HG03159 (cell line): ENCODE measurements at regions not wholly inside any gene's neighbourhood (a gene's known extent, or its start where the extent isn't known, plus 50 kb on each side); places are given as distances from the start of the nearest gene placed in this dataset.

Experiments used
- ATAC-seq: cut with Tn5 transposase; IDR thresholded peaks from one replicate; pipeline ENCODE4 v1.9.1; 2021; ENCODE audit warnings: mild to moderate bottlenecking, moderate library complexity; ENCODE audit not compliant: unreplicated experiment

DNA sequence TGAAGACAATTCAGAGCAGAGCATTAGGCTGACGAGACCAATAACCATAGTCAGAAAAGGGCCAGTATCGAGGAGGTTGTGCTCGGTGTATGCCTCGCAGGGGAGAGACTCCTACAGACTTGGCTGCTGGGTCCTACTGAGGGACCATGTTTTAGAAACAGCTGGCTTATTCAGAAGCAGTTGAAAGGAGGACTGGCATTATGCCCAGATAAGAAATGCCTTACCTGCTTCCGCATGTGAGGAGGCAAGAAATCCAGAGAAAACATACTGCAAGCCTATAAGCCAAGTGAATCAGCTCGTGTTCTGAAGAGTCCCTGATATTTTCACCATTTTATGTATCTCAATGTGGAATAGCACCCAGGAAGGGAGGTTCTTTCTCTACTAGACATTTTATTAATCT is 434.7 kb downstream of the GRB14 start:
- no peak for ATAC-seq

DNA sequence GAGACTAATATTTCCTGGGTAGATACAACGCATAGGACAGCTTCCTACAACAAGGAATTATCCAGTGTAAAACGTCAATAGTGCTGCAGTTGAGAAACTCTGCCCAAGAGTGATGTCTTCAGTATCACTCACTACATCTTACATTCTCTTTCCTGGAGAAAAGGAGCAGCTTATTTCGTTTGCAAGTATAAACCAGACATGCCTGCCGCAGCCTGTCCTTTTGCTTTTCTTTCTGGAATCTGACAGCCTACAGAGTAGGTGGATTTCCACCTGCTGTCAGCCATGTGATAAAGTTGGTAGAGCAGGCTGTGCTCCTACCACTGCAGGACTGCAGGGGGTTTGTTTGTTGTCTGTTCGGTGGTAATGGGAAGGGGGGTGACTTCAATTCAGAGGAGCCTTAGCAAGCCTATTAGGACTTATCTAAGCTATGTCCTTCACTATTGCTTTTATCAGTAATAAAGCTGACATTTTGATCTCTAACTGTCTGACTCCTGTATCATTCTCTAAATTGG is 439.1 kb downstream of the GRB14 start:
- no peak for ATAC-seq

DNA sequence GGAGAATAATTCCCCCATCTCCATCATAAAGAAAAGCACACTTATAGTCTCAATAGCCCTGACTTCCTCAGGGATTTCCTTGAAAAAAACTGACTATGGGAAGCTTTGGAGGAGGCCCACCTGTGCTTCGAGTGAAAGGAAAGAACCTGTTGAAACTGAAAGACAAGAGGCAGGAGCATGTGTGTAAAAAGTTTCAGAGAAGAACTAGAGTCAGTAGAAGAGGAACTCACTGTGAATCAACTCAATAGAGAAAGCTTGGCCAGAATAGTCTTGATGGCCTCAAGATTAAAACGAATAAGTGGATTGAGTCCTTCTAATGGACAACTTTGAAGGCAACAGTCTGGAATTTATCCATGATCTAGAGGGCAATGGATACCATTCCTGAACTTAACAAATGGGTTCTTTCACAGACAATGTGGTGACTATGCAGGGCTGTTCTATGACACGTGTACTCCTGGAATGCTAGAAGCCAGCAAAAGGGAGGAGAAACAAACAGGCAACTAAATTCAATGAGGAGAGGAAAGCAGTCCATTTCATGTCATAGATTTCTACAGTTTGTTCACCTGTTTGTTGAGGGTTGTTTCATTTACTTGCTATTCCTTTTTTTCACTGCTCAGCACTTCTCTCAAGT is 442.3 kb downstream of the GRB14 start:
- no peak for ATAC-seq

DNA sequence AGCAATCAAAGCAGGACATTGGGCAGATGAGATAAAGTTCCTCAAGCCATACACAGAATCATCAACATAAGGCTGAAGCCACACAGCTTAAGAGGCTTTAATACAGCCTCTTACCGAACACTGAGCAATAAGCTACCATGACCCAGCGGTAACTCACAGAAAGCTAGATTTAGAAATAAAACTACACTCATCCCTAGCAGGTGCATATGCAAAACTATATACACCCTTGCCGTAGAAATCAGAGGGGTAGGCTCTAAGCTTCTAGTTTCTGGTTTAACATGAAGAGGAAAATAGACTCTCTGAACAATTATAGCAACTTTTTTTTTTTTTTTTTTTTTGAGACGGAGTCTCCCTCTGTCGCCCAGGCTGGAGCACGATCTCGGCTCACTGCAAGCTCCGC is 428.8 kb upstream of the FIGN start:
- no peak for ATAC-seq

DNA sequence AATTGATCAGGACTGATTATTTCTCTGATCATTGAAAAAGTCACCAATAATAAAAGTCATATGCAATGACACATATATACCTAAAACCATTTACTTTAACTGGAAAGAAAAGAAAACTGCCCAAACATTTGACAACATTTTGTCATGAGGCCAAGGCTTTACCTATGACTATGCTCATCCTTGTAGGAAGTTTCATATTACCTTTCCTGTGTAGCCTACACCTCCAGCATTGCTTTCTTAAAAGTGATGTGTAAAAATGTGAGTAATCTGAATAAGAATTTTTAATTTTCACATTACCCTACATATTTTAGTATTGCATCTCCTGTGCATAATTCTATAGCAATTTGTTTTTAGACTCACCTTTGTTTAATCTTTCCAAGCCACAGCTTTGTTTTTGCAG is 419.8 kb upstream of the FIGN start:
- no peak for ATAC-seq

DNA sequence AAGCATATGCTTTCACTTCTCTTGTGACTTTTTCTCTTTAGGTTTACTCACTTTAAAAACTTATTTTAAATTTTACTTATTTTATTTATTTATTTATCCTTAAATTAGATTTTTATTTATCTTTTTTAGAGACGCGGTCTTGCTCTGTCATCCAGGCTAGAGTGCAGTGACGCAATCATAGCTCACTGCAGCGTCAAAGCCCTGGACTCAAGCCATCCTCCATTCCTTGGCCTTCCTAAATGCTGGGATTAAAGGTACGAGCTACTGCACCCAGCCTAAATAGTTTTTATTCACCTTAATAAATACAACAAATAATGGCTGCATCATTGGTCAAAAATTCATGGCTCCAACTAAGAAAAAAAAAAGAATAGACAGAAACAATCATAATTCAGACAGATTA is 415.7 kb upstream of the FIGN start:
- ATAC-seq = no peak

DNA sequence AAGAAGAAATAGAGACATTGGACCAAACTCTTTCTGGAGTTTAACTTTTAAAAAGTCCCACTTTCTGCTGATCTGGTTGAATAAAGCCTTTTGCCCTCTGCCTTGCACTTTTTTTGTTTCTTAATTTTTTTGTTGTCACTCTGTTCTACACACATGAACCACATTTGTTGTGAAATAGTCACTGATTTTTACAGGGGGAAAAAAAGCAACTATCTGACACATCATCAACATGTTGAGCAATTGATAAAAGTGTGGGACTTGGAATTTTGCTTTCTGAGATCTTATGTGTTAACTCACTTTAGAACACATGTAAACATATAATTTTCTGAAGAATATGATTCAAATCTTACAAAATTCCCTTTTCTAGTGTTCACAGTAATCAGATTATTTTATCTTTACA is 414.8 kb upstream of the FIGN start:
- no peak for ATAC-seq

DNA sequence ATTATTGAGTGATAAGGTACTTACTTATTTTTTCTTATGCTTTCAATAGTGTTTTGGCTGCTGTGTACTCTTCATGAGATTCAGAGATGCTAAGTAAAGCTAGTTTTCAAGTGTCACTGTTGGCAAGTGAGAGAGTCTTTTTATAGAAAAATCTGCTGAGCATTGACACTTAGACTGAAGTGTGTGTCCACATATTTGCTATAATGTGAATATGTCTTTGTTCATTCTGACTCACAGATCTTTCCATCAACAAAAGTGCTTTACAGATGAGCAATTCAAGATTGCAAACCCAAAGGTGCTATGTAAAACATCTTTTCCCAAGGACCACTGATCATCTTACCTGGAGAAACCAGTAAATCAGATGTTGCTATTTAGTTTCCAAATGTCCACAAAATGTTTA is 410.6 kb upstream of the FIGN start:
- ATAC-seq = no peak

DNA sequence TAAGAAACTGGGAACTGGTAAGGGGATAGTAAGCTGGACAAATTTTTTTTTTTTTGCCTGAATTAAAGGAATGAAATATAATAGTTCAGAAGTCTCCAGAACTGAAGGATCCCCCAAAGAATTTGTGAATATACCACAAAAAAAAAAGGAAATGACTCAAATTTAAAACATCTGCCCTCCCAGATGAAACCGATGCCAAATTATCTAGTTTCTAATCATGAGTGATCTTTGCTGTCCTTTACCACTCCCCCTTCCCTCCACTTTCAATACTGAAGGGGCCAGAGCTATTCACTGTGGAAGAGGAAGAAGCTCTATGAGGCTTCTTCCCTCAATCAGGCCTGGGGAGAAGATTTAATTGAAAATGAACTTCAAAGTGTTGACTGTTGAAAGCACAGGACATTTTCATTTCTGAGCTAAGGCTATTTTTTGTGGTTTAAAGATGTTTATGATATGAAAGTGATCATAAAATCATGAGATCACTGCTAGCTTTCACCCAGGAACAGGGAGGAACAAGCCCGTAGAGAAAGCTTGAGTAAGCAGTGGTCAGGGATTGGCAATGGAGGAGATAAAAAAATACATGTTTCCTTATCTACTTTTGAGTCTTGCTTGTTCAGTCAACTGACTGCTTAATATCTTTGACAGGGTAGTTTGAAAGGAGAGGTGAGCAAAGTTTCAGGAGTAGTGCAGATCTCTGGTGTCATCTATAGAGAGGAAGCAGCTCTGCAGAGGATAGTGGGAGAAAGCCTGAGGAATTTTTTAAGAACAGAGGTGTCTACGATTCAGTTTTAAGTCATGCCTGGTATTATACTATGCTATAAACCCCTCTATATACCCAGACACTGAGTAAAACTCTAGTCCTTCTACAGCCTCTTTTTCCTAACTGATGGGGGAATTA is 409.5 kb upstream of the FIGN start:
- ATAC-seq = no peak

DNA sequence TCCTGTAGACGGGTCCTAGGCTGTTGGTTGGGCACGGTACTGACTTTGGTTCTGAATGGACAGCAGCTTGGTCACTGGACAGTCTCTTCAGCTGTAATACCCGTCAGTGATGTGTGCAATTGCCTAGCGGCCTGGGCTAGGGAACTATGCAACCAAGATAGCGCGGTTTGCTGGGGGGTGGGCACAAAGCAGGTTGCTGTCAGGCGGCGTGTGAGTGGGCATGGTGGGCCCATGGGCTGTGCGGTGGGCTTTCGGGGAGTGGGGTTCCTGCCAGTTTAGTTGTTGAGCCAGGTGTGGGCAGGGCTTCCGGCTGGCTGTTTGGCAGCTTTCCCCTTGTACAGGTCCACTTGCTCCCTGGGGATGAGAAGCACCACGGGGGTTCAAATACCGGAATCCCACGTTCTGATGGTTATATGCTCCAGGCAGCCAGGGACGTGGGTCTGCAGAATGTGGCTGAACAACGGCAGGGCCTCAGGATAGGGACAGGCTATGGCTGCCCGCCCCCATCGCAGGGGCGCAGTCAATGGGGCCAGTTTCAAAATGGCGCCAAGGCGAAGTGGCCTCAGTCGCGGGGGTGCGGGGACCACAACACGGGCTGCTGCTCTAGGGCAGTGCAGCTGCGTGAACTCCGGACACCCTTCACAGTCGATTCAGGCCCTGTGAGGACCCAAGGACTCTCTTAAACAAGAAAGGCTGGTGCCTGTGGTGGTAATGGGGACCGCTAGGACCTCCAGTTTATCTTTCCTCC is 407.5 kb upstream of the FIGN start:
- ATAC-seq = no peak

DNA sequence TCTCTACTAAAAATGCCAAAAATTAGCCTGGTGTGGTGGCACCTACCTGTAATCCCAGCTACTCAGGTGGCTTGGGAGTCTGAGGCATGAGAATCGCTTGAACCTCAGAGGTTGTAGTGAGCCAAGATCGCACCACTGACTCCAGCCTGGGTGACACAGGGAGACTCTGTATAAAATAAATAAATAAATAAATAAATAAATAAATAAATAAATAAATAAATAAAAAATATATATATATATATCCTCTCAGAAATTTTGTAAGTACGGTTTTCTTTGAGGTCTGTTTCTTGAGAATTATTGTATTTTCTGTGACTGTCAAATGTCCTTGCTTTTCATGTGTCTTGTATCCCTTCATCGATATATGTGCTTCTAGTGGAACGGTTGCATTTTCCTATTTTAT is 406.9 kb upstream of the FIGN start:
- no peak for ATAC-seq

DNA sequence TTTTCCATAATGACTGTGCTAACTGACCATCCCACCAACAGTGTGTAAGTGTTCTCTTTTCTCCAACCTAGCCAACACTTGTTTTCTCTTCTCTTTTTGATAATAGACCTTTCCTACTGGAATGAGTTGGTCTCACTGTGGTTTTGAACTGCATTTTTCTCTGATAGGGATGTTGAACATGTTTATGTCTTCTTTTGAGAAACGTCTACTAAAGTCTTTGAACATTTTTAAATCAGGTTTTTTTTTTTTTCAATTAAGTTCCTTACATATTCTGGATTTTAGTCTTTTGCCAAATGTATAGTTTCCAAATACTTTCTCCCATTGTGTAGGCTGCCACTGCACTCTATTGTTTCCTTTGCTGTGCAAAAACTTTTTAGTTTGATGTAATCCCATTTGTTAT is 405.5 kb upstream of the FIGN start:
- ATAC-seq = no peak

DNA sequence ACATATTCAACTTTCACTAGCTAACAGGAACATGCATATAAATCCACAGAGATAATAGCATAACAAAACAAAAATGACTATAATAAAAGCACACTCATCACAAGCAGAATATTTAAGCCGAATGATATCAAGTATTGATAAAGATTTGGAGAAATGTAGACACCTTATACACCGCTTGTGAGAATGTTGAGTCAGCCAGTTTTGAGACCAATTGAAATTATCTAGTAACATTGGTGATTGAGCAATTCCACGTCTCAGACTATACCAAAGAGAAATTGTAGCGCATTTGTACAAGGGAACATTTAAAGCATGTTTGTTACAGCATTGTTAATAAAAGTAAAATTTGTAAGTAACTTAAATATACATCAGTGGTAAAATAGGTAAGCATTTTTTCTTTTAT is 402.9 kb upstream of the FIGN start:
- ATAC-seq = no peak

DNA sequence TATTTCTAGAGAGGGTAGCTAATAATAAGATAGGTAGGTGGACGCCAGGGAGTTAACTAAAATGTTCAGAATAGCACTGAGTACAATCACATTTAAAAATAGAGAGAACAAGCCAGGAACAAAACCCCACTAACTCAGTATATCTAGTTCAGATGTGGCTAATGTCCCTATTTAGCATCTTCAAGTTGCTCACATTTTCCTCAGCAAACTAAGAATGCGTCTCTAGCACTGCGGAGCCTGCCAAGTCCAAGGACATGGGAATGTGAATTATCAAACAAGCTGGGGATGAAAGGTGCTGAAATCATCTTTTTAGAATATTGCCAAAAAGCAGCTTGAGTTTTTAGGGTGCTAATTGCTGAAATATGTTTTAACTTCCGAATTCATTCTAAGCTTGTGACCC is 398.5 kb upstream of the FIGN start:
- no peak for ATAC-seq

DNA sequence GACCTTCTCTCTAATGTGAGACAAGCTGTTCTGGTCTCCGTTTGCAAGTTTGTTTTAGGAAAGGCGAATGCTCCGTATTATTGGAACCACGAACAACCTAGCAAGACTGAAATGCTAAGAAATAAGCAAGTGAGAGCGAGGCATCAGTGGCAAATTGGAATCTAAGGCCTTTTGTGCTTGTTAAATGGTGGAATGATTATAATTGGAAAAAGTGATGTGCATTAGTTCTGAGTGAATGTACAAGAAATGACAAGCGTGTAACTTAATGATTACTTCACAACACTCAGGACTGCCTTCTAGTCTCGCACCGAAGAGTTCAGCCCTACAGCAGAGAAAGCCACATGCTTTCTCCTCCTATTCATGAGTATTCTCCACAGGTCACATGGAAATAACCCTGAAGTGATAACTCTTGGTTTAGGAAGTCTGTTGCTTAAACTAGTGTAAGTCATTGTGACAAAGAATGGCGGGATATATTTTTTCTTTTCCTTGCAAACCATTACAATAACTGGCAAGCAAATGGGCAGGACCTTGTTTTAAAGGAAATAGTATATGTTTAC is 392.2 kb upstream of the FIGN start:
- ATAC-seq = no peak

DNA sequence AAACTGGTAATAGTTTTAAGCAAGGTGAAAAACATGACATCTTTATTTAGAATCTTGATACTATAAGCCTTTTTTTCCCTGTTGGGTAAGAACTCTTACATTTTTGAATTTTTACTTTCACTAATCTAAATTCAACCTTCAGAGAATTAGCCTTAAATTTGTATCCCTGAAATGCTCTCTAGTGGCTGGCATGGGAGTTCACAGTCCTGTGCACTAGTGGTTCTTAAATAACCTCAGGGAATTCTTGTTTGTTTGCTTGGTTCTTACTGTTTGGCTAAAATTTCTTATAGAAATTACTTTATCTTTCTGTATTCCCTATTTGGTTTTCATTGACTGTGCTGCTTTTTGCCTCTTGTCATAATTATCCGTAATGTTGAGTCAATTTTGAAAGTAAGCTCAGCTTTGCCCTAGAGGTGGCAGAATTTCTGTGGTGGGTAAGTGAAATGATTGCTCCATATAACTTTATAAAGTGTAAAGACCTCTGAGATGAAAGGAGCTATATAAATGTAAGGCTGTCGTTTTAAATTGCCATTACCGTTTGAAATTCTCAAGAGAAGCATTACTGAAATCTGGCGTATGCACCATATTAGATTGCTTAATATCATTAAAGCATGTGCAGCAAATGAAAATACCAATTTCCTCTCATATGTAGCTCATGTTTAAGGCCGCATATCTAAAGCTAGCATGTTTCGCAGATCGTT is 391.3 kb upstream of the FIGN start:
- no peak for ATAC-seq

DNA sequence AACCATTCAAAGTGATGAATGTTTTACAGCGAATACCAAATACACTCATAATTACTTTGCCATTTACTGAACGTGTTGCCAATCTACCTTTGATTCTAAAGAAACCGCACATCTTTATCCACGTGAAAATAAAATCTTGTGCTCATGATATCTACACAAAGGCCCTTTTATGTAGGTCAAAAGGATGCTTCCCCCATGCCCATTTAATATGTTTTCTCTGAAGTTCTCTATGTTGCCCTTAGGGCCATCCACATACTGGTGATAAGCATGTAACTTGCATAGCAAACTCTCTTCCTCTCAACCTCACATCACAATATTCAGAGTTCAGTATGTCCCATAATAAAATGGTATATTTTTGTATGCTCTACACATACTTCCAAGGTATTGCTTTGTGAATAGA is 380.0 kb upstream of the FIGN start:
- ATAC-seq = no peak

DNA sequence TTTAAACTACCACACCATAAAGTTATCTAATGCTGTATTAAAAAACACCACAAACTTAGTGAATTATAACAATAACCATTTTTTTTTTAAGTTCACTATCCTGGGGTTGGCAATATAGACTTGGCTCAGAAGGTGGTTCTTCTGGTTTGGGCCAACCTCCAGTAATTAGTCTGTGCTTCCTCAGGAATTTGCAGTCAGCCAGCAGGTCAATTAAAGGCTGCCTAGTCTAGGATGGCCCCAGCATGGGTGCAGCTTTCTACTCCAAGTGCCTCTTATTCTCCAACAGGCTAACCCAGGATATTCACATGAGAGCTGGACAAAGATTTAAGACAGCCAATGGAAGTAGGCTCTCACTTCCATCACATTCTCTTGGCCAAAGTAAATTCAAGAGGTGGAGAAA is 379.1 kb upstream of the FIGN start:
- no peak for ATAC-seq

DNA sequence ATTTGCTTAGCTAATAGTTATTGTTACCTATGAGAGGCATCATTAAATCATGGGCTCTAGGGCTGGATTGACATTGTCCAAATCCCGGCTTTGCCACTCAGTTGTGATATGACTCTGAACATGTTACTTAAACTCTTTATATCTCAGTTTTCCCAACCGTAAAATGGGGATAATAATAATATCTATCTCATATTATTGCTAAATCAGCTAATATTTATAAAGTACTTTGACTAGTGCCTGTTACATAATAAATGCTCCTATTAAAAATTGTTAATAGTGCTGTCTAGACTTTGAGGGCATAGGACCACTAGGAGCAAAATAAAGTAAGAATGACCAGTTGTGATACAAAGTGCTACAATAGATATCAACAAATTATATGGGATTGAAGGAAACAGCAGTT is 376.3 kb upstream of the FIGN start:
- no peak for ATAC-seq

DNA sequence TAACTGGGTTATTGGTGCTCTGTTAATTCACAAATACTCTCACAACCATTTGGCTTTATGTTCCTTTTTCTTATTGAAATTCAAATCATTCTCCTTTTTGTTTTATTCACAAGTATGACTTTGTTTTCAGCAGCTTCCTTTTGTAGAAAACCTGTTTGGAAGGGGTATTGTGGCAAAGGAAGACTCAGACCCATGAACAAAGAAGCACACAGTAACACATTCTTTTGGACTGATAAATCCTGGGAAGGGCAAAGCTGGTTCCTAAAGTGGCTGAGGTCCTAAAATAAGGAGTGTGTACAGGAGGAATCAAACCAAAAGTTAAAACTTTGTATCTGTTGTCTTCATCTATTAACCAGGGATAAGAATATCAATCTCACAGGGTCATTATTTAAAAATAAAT is 374.7 kb upstream of the FIGN start:
- no peak for ATAC-seq

DNA sequence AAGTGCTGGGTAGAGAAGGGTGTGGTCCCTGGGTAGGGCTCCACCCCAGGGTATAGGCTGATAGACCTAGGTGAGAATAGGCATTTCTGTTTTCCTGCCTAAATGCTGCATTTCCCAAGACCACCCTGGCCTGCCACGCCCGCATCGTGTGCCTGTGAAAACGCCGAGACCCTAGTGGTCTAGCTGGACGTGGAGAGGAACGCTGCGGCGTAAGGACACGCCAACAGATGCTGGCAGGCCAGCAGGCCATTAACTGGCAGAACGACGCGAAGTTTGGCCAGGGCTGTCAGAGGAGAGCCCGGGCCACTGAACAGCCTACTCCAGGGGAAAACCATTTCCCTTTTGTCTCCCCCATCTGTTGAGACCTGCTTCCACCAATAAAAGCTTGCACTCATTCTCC is 373.2 kb upstream of the FIGN start:
- no peak for ATAC-seq
